Heart right ventricle (tissue), 16 donors: ENCODE measurements at regions not wholly inside any gene's neighbourhood (a gene's known extent, or its start where the extent isn't known, plus 50 kb on each side); places are given as distances from the start of the nearest gene placed in this dataset.

Experiments used
- ATAC-seq, 8 donors: fragments of 200-7000 bp; cut with Tn5 transposase; one replicate each; pipeline ENCODE4 v1.9.1; 2020; ENCODE audit warnings: mild to moderate bottlenecking in 8 of 8, moderate library complexity in 8 of 8, moderate number of reproducible peaks in 1 of 8
- DNase-seq, 2 donors: peaks; one replicate each; pipeline ENCODE4 v3.0.0-alpha.2; 2020
- H3K27ac ChIP-seq, 10 donors: fragments of 200-600 bp; sonication (generic) in 2 of 10; one replicate each; pipeline versions ENCODE4 v1.5.0 to v1.8.0; 2020 to 2022; ENCODE audit warnings: mild to moderate bottlenecking in 3 of 10
- H3K27me3 ChIP-seq, 7 donors: fragments of 200-600 bp; one replicate each; pipeline ENCODE4 v1.8.0; 2021 to 2022; ENCODE audit warnings: mild to moderate bottlenecking in 2 of 7
- H3K36me3 ChIP-seq, 9 donors: fragments of 200-600 bp; sonication (generic) in 1 of 9; one replicate each; pipeline versions ENCODE4 v1.5.0 to v1.8.0; 2020 to 2022; ENCODE audit warnings: mild to moderate bottlenecking in 2 of 9
- H3K4me1 ChIP-seq, 9 donors: fragments of 200-600 bp; sonication (generic) in 1 of 9; one replicate each; pipeline versions ENCODE4 v1.5.0 to v1.8.0; 2020 to 2022; ENCODE audit warnings: mild to moderate bottlenecking in 4 of 9
- H3K4me3 ChIP-seq, 10 donors: fragments of 200-600 bp; sonication (generic) in 2 of 10; one replicate each; pipeline versions ENCODE4 v1.5.0 to v1.8.0; 2020 to 2022; ENCODE audit warnings: mild to moderate bottlenecking in 7 of 10, moderate library complexity in 2 of 10
- H3K9me3 ChIP-seq, 11 donors: fragments of 200-600 bp in 10 of 11; sonication (generic) in 2 of 11; one replicate each; pipeline versions ENCODE4 v1.5.0 to v1.8.0; 2013 to 2022; ENCODE audit warnings: mild to moderate bottlenecking in 2 of 11, control low read depth in 1 of 11, moderate library complexity in 1 of 11
- CTCF ChIP-seq, 9 donors: fragments of 200-600 bp; sonication (generic) in 2 of 9; IDR thresholded peaks; one replicate each; pipeline versions ENCODE4 v1.5.0 to v1.8.0; 2021 to 2022; ENCODE audit warnings: antibody characterized with exemption in 9 of 9, mild to moderate bottlenecking in 5 of 9, moderate library complexity in 1 of 9
- WGBS, 2 donors: extraction: QIAGEN DNeasy Blood & Tissue Kit; methylation state at CpG; one replicate each; pipeline ENCODE4 v1.1.7; 2013; ENCODE audit warnings: inconsistent platforms in 1 of 2; 5-methylcytosine and 5-hydroxymethylcytosine counted together
- intact Hi-C, 10 donors: fragments of 100-400 bp; cut with DNase I; formaldehyde crosslinking; loops; one replicate each; pipeline versions ENCODE4 v1.11.1 to v1.14.2; 2022
- donor health status: Arrhythmogenic right ventricular cardiomyopathy.
- donor health status: ischemic (EF 13 %, LVEDD 7.1; RV severe dilation, severe dysfunction).
- donor health status: healthy with polysubstance abuse.
- donor health status: DM: no; HTN: yes; CAD: no.
- donor health status: DM: no; HTN: no; CAD: no.
- donor health status: ischemic (EF 25% LVEDD 6.9; RV normal size, moderate dysfunction).
- donor health status: ischemic (EF 25% LVEDD 5.7; RV mildly dilated, moderate dysfunction).
- donor health status: healthy.
- donor health status: DM: yes; HTN: yes; CAD: no.
- donor health status: Ischemic cardiomyopathy.
- donor health status: ischemic (EF 35%, LVEDD 5.7; RV mildly dilated, moderate dysfunction).
- donor health status: nonischemic (EF 11% LVEDD 7.7; RV severe dilation, severe dysfunction).
- donor health status: DM: yes; HTN: yes; CAD: no.
- donor health status: PGD.
- donor health status: ischemic (EF 29% LVEDD 5.4; RV normal size, mild dysfunction).
- donor health status: nonischemic (EF 23%, LVEDD 6.1; RV moderate dilation, normal function).

- H3K9me3 ChIP-seq: no peaks in the 10 kb centered on the region
- no peak for ATAC-seq
- H3K27ac ChIP-seq: no peak overlapping the region
- no peaks in the 10 kb centered on the region for H3K27me3 ChIP-seq
- TF ChIP-seq CTCF (IDR thresholded peaks at IDR 0.05): no peak
- no peak for DNase-seq
- peaks cover 0 to 21% (median 6%) of the 10 kb centered on the region in 9 donors for H3K4me1 ChIP-seq
- WGBS, 2 donors: 95 to 97% methylated on average over 3 of the region's 3 CpGs
- intact Hi-C loops: no loop called here
- no peak overlapping the region for H3K4me3 ChIP-seq
- H3K36me3 ChIP-seq: no peaks in the 10 kb centered on the region
These were observed 55.2 kb upstream of the UGP2 start for GRCh38 chr2:63786471-63786870.

DNA sequence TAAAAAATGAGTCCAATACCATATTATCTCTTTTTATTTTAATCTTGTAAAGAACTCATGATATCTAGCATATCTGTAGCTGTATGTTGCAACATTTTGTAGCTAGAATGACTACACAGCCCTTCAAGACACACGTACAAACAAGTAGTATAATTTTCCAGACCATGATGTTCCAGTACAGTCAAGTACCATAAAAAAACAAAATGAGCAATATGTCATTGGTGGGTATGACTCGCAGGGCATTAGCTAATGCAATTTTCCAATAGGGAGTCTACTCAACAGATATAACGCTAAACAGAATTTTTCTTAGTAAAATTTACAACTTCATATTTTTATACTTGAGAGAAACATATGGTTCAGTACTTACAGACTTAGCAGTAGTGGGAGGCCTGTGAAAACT is 53.6 kb upstream of the UGP2 start:
- H3K4me1 ChIP-seq: peaks cover 0 to 22% (median 8%) of the 10 kb centered on the region in 9 donors

DNA sequence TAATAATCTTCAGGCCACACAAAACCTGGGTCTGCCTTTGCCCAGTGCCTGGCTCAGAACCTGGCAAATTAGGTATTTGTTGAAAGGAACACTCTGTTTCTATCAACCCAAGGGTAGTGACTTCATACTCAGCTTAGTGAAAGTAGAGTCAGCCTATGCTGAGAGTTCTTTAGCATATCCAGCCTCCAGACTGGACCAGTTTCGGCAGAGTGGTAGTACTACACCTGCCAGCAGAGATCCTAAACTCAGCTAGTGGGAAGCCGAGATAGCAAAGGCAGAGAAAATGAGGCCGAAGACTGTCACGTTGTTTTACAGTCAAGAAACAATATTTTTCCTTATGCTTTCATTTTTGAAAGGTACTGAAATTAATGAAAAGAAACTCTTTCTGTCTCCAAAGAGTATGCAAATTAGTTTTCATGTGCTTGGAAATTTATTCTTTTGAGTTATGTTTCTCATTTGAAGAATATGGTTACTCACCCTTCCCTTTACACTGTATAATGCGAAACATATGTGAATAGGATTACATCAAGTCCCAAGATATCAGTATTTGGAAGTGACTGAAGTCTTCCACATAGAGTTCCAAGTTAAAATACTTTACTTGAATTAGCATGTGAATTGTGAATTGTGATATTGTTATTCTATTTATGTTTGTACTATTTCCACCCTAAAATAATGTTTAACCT is 52.2 kb upstream of the UGP2 start:
- peak in 2 of 8 donors; percentile 41 to 74 for ATAC-seq
- Histone ChIP-seq H3K27ac (peak overlapping the region in 1 of 10 donors; percentile 68), H3K9me3 (no peaks in the 10 kb centered on the region), H3K27me3 (no peaks in the 10 kb centered on the region), H3K4me1 (peaks cover 0 to 22% (median 8%) of the 10 kb centered on the region in 9 donors), H3K4me3 (no peak overlapping the region), H3K36me3 (no peaks in the 10 kb centered on the region)
- WGBS, 2 donors: 81 to 82% methylated on average over 5 of the region's 5 CpGs
- TF ChIP-seq CTCF (IDR thresholded peaks at IDR 0.05): no peak
- intact Hi-C loops: no loop called here
- DNase-seq: no peak

More for the DNA sequence above, 53.6 kb upstream of the UGP2 start:
- Histone ChIP-seq H3K27ac (peak overlapping the region in 1 of 10 donors; percentile 59), H3K27me3 (no peaks in the 10 kb centered on the region), H3K9me3 (no peaks in the 10 kb centered on the region), H3K36me3 (no peaks in the 10 kb centered on the region), H3K4me3 (no peak overlapping the region)
- intact Hi-C loops: no loop called here
- DNase-seq (no peak), ATAC-seq (peak in 2 of 8 donors; percentile 56 to 75)
- 79 to 83% methylated on average over 3 of the region's 3 CpGs for WGBS, 2 donors
- no peak for TF ChIP-seq CTCF (IDR thresholded peaks at IDR 0.05)

- Histone ChIP-seq H3K4me1 (peaks cover 0 to 22% (median 8%) of the 10 kb centered on the region in 9 donors), H3K27me3 (no peaks in the 10 kb centered on the region), H3K9me3 (no peaks in the 10 kb centered on the region), H3K4me3 (no peak overlapping the region), H3K27ac (peak overlapping the region in 3 of 10 donors; percentile 5 to 68 (median 30)), H3K36me3 (no peaks in the 10 kb centered on the region)
- 81 to 89% methylated on average over 2 of the region's 2 CpGs for WGBS, 2 donors
- no peak for ATAC-seq
- no peak for DNase-seq
- intact Hi-C loops: no loop called here
- no peak for TF ChIP-seq CTCF (IDR thresholded peaks at IDR 0.05)
These were observed 51.2 kb upstream of the UGP2 start for GRCh38 chr2:63790491-63790890.
